C4-2B (cell line): ENCODE measurements at regions not wholly inside any gene's neighbourhood (a gene's known extent, or its start where the extent isn't known, plus 50 kb on each side); places are given as distances from the start of the nearest gene placed in this dataset.

Experiments used
- ZFX ChIP-seq: fragments of 450-650 bp; IDR thresholded peaks from 2 replicates; pipeline ENCODE4 v1.6.1; 2017
- TF ChIP-seq, protein P1 (sequence below): fragments of 450-650 bp; conservative IDR thresholded peaks from 2 replicates; pipeline ENCODE4 v1.5.1; 2017; ENCODE audit warnings: mild to moderate bottlenecking

DNA sequence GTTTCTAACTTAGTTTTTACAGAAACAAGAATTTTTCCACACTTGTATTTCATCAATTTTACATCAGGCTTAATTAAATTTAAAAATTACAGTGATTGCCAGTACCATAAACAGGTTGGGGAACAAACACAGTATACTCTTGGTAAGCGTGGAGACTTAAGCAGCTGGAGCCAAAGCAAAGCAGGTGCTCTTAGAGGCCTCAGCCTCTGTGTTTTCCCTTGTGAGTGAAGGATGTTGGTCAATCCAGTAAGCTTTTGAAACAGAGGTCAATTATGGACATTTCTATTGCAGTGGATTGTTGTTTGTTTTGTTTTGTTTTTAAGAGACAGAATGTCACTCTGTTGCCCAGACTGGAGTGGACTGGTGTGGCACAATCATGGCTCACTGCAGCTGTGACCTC, 100.6 kb upstream of the CELF2 start:
- TF ChIP-seq, protein P1, sequence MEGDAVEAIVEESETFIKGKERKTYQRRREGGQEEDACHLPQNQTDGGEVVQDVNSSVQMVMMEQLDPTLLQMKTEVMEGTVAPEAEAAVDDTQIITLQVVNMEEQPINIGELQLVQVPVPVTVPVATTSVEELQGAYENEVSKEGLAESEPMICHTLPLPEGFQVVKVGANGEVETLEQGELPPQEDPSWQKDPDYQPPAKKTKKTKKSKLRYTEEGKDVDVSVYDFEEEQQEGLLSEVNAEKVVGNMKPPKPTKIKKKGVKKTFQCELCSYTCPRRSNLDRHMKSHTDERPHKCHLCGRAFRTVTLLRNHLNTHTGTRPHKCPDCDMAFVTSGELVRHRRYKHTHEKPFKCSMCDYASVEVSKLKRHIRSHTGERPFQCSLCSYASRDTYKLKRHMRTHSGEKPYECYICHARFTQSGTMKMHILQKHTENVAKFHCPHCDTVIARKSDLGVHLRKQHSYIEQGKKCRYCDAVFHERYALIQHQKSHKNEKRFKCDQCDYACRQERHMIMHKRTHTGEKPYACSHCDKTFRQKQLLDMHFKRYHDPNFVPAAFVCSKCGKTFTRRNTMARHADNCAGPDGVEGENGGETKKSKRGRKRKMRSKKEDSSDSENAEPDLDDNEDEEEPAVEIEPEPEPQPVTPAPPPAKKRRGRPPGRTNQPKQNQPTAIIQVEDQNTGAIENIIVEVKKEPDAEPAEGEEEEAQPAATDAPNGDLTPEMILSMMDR, result no peak
- TF ChIP-seq ZFX, result no peak
